AG04450 (cell line): ENCODE measurements at regions not wholly inside any gene's neighbourhood (a gene's known extent, or its start where the extent isn't known, plus 50 kb on each side); places are given as distances from the start of the nearest gene placed in this dataset.

Source experiments
- CTCF ChIA-PET: fragments of 300-600, 350-600 bp; formaldehyde crosslinking; extraction: SDS; loops from one replicate; lab custom pipeline; 2022; ENCODE audit warnings: antibody characterized with exemption, inconsistent platforms; lab: Charles Lee
- POLR2A ChIA-PET: fragments of 350-600 bp; formaldehyde crosslinking; extraction: SDS; loops from one replicate; lab custom pipeline; 2021; ENCODE audit warnings: antibody characterized with exemption, inconsistent platforms; lab: Yijun Ruan, JAX
- DNase-seq: peaks from one replicate; pipeline ENCODE4 v3.0.0-alpha.2; 2011; ENCODE audit warnings: low read depth, low spot score
- H3K27ac ChIP-seq: one replicate; pipeline ENCODE4 v1.5.1; 2012; ENCODE audit warnings: low read depth, low read length, control low read depth
- H3K27me3 ChIP-seq: one replicate; pipeline ENCODE4 v1.6.0; 2012; ENCODE audit warnings: low read length; ENCODE audit not compliant: control insufficient read depth, insufficient read depth
- H3K4me3 ChIP-seq: 2 replicates; pipeline ENCODE4 v1.5.1; 2011; ENCODE audit warnings: mild to moderate bottlenecking, low read depth, low read length, control low read depth
- H3K9me3 ChIP-seq: 2 replicates; pipeline ENCODE4 v1.5.1; 2012; ENCODE audit warnings: low read length; ENCODE audit not compliant: control insufficient read depth, insufficient read depth
- CTCF ChIP-seq: IDR thresholded peaks from 2 replicates; pipeline ENCODE4 v1.5.1; 2011; ENCODE audit warnings: low read depth, low read length, control low read depth, inconsistent platforms

- ChIA-PET POLR2A (no interaction called here), CTCF (no interaction called here)
- Histone ChIP-seq H3K9me3 (peaks cover 4% of the 10 kb centered on the region; the same call in 1 of the 2 replicates), H3K27me3 (no peaks in the 10 kb centered on the region), H3K4me3 (no peak overlapping the region), H3K27ac (no peak overlapping the region)
- no peak for DNase-seq
- TF ChIP-seq CTCF: no peak
Observed at GRCh38 chr16:62870554-62870953, 834.3 kb upstream of the CDH8 start.

DNA sequence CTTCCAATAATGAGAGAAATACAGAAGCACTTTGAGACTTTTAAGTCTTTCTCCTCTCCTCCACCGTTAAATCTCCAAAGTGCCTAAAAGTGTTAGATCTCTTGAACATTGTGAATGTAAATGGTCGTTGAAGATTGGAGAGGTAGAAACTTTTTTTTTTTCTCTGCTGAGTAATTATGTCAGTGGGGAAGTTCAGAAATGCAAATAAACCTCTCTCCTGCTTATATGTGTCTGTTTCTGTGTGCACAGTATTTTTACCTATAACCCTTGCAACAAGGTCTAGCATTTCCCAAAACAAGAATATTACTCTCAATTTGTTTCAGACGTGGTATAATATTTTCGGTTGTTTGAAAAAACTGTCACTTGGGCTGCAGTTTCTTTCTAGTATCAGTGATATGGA is 833.6 kb upstream of the CDH8 start:
- ChIA-PET POLR2A (no interaction called here), CTCF (no interaction called here)
- Histone ChIP-seq H3K9me3 (peaks cover 4% of the 10 kb centered on the region; the same call in 1 of the 2 replicates), H3K27ac (no peak overlapping the region), H3K4me3 (no peak overlapping the region), H3K27me3 (no peaks in the 10 kb centered on the region)
- DNase-seq: no peak
- TF ChIP-seq CTCF: no peak

DNA sequence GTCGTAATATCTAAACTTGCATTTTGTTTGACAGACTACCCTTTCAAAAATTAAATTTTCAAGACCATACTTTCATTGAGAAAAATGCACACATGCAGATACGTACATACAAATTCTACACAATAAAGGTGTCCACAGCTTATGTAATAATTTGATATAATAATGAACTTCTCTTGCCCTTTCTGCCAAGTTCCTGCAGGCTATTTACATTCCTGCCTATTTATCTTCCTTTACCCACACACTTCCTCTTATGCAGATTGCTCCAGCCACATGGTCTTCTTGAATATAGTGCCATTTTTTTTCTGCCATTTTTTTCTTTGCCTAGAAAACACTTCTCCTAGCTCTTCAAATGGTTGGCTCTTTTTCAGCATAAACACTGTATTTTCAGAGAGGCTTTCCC is 826.9 kb upstream of the CDH8 start:
- no peak for TF ChIP-seq CTCF
- no peak overlapping the region for H3K27ac ChIP-seq
- no peak for DNase-seq
- peaks cover 9% of the 10 kb centered on the region; the same call in 1 of the 2 replicates for H3K9me3 ChIP-seq
- H3K4me3 ChIP-seq: no peak overlapping the region
- POLR2A ChIA-PET: no interaction called here
- CTCF ChIA-PET: no interaction called here
- no peaks in the 10 kb centered on the region for H3K27me3 ChIP-seq

GRCh38 chr16:62853887-62854286 is 817.6 kb upstream of the CDH8 start:
- no peak for DNase-seq
- ChIA-PET CTCF (no interaction called here), POLR2A (no interaction called here)
- Histone ChIP-seq H3K27me3 (no peaks in the 10 kb centered on the region), H3K4me3 (no peak overlapping the region), H3K9me3 (no peaks in the 10 kb centered on the region), H3K27ac (no peak overlapping the region)
- TF ChIP-seq CTCF: no peak

DNA sequence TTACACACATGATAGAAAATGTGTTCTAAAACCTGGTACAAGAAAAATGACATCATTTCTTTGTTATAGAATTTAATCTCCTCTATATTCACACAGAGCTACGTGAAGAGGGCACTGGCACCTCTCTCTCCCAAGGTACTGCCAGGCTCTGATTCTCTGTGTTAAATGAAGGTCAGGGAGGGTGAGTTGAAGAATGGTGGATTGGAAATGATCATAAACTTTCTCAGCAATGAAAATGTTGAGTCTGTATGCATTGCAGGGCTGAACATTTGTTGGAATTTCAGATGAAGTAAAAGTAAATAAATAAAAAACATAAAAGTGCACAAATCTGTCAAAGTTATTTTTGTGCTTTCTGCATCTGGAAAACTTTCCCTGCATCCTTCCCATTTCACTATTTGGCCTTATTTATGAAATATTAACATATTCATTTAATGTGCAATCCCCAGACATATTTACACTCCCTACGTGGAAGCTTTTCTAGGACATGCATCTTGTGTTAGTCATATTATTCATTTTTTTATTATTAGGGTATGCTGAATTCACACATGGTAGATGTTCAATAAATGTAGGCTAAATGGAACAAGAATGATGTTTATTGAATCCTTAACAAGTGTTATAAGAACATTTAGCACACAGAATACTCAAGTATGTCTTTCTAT is 810.3 kb upstream of the CDH8 start:
- TF ChIP-seq CTCF: no peak
- no peaks in the 10 kb centered on the region for H3K27me3 ChIP-seq
- peaks cover 6% of the 10 kb centered on the region for H3K9me3 ChIP-seq
- ChIA-PET CTCF (no interaction called here), POLR2A (no interaction called here)
- H3K4me3 ChIP-seq: no peak overlapping the region
- H3K27ac ChIP-seq: no peak overlapping the region
- no peak for DNase-seq
